ENCODE measurements at regions not wholly inside any gene's neighbourhood (a gene's known extent, or its start where the extent isn't known, plus 50 kb on each side); places are given as distances from the start of the nearest gene placed in this dataset.

DNA sequence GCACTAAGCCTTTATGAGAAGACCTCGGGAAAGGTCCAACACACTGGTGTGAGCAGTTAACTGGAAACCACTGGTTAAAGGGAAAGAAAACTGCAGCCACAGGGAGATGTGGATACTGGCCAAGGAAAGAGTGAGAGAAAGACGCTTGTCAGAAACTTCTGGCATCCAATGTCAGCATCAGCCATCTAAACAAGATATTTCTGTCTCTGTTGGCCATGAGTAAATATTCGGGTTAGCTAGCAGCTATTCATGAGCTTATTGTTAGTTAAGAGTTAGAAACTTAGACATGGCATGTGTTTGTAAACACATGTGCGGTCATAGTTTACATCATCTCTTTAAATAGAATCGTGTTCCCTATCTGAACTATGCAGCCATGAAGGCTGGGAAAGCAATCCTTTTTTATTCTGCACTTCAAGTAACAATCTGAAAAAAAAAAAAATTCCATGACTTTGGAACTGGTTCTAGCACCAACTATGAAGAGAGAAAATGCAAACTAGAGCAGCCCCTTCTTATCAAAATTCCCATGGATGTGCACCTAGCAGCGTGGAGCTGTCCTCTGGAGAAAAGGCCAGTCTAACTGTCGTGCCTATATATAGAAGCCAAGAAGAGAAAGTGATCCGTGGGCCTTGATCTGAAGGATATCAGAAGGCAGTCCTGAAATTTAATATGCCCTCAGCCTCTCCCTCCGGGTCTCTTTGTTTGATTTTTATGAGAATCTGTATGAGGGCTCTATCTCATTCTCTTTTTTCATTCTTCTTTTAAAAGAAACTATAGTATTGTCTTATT lies 84.0 kb upstream of the RFX8 start:
- TF ChIP-seq, protein P1, sequence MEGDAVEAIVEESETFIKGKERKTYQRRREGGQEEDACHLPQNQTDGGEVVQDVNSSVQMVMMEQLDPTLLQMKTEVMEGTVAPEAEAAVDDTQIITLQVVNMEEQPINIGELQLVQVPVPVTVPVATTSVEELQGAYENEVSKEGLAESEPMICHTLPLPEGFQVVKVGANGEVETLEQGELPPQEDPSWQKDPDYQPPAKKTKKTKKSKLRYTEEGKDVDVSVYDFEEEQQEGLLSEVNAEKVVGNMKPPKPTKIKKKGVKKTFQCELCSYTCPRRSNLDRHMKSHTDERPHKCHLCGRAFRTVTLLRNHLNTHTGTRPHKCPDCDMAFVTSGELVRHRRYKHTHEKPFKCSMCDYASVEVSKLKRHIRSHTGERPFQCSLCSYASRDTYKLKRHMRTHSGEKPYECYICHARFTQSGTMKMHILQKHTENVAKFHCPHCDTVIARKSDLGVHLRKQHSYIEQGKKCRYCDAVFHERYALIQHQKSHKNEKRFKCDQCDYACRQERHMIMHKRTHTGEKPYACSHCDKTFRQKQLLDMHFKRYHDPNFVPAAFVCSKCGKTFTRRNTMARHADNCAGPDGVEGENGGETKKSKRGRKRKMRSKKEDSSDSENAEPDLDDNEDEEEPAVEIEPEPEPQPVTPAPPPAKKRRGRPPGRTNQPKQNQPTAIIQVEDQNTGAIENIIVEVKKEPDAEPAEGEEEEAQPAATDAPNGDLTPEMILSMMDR (IDR thresholded peaks at IDR 0.05; ENCODE audit: insufficient read depth, low read length, severe bottlenecking), result no peak
- no peak for FAIRE-seq
- Histone ChIP-seq H3K27me3 (ENCODE audit: control insufficient read depth, insufficient read depth, low read length) (no peaks in the 10 kb centered on the region), H3K4me3 (ENCODE audit: low read depth, low read length) (no peak overlapping the region), H3K36me3 (ENCODE audit: control insufficient read depth, insufficient read depth, low read length) (no peaks in the 10 kb centered on the region)
- peak; percentile 25 for DNase-seq (ENCODE audit: low read depth)

DNA sequence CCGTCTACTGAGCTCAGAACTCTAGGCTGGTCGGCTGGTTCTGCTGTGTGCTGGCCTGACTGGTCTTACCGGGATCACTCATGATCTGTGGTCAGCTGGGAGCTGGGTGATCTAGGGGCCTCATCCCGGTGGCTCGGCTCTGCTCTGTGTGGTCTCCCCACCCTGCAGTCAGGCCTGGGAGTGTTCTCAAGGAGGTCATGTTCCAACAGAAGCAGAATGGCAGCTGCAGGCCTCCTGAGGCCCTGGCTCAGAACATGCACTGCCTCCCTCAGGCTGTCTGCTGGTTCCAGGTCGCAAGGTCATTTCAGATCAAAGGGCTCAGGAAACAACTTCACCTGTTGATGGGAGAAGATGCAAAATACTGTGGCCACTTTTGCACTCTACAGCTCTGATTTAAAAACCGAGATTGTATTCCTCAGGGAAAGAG lies 81.1 kb upstream of the RFX8 start:
- FAIRE-seq (no peak), DNase-seq (ENCODE audit: low read depth) (no peak)
- no peaks in the 10 kb centered on the region for H3K27me3 ChIP-seq (ENCODE audit: control insufficient read depth, insufficient read depth, low read length)
- TF ChIP-seq, protein P1 (IDR thresholded peaks at IDR 0.05; ENCODE audit: insufficient read depth, low read length, severe bottlenecking), result no peak
- H3K36me3 ChIP-seq (ENCODE audit: control insufficient read depth, insufficient read depth, low read length), result no peaks in the 10 kb centered on the region
- no peak overlapping the region for H3K4me3 ChIP-seq (ENCODE audit: low read depth, low read length)

DNA sequence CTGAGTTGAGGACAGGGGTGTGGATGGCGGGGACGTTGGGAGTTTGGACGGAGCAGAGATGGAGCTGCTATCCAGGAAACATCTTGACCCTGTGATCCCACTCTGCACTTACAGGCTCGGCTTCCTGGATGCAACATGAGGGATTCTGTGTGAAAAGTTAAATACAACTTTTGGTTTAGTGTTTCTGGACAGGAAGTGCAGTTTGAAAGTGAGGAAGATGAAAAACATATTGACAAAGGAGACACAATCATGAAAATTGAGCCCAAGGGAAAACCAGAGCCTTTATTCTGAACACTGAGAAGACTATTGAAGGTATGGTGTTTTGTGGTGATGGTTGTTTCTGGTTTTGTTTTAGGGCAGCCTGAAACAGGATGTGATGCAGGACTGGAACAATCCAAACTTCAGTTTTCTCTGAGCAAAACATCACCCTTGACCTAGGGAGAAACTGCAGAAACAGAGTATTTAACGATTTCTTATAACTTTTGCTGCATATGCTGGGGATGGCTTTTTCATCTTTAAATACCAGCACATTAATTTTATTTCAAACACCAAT lies 76.5 kb upstream of the RFX8 start:
- no peak for FAIRE-seq

DNA sequence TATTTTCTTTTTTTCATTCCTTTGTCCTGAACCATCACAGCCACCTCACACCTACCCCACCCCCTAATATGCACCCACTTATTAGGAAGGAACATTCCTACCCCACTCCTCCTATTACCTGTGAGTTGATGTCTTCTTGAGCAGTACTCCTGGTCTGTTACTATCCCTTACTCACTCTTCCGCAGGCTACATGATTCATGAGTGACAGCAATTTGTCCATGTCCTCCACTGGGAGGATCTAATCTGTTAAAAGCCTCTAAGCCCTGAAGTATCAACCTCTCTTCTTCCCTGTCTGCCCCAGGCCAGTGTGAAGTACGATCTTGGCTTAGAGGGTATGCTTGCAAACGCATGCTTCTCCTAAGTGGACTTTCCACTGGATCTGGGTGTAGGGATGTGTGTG lies 75.6 kb upstream of the RFX8 start:
- no peaks in the 10 kb centered on the region for H3K27me3 ChIP-seq (ENCODE audit: control insufficient read depth, insufficient read depth, low read length)
- no peaks in the 10 kb centered on the region for H3K36me3 ChIP-seq (ENCODE audit: control insufficient read depth, insufficient read depth, low read length)
- DNase-seq (ENCODE audit: low read depth) (peak; percentile 4), FAIRE-seq (no peak)
- no peak overlapping the region for H3K4me3 ChIP-seq (ENCODE audit: low read depth, low read length)
- TF ChIP-seq, protein P1 (IDR thresholded peaks at IDR 0.05; ENCODE audit: insufficient read depth, low read length, severe bottlenecking), result no peak

More for the DNA sequence above, 76.5 kb upstream of the RFX8 start:
- no peaks in the 10 kb centered on the region for H3K27me3 ChIP-seq (ENCODE audit: control insufficient read depth, insufficient read depth, low read length)
- H3K36me3 ChIP-seq (ENCODE audit: control insufficient read depth, insufficient read depth, low read length), result no peaks in the 10 kb centered on the region
- TF ChIP-seq, protein P1 (IDR thresholded peaks at IDR 0.05; ENCODE audit: insufficient read depth, low read length, severe bottlenecking), result no peak
- no peak overlapping the region for H3K4me3 ChIP-seq (ENCODE audit: low read depth, low read length)
- DNase-seq (ENCODE audit: low read depth), result no peak

DNA sequence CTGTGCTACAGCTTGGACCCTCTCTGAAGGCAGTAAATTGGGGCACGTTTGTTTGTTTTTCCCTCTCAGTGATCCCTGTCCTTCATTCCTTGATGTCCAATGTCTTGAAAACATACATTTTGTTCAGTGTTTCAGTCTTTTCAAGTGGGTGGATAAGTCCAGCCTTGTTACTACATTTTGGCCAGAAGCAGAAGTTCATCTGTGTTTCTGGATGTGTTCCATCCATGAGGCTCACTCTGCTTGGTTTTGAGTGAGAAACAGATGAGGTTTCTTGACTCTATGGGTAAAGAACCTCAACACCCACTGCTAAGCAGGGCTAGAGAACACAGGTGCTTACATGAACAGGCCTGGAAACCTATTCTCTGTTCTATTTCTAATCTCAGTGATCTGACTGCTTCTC lies 74.5 kb upstream of the RFX8 start:
- DNase-seq (ENCODE audit: low read depth) (no peak), FAIRE-seq (no peak)
- H3K4me3 ChIP-seq (ENCODE audit: low read depth, low read length), result no peak overlapping the region
- no peaks in the 10 kb centered on the region for H3K27me3 ChIP-seq (ENCODE audit: control insufficient read depth, insufficient read depth, low read length)
- TF ChIP-seq, protein P1 (IDR thresholded peaks at IDR 0.05; ENCODE audit: insufficient read depth, low read length, severe bottlenecking), result no peak
- no peaks in the 10 kb centered on the region for H3K36me3 ChIP-seq (ENCODE audit: control insufficient read depth, insufficient read depth, low read length)
